Right lobe of liver (tissue), 6 donors: ENCODE measurements at regions not wholly inside any gene's neighbourhood (a gene's known extent, or its start where the extent isn't known, plus 50 kb on each side); places are given as distances from the start of the nearest gene placed in this dataset.

Experiments used
- ATAC-seq, 4 donors: fragments of 200-7000 bp; cut with Tn5 transposase; one replicate each; pipeline ENCODE4 v1.9.1; 2020; ENCODE audit warnings: mild to moderate bottlenecking in 4 of 4, moderate library complexity in 4 of 4
- DNase-seq, 3 donors: peaks; one replicate each; pipeline ENCODE4 v3.0.0-alpha.2; 2020
- H3K27ac ChIP-seq, 3 donors: fragments of 200-600 bp; one replicate each; pipeline ENCODE4 v1.8.0; 2022
- H3K27me3 ChIP-seq, 2 donors: fragments of 200-600 bp; one replicate each; pipeline ENCODE4 v1.8.0; 2022
- H3K36me3 ChIP-seq, 4 donors: fragments of 200-600 bp; sonication (generic) in 1 of 4; one replicate each; pipeline versions ENCODE4 v1.5.1 to v1.8.0; 2017 to 2022; ENCODE audit warnings: control low read depth in 1 of 4
- H3K4me1 ChIP-seq, 4 donors: fragments of 200-600 bp; sonication (generic) in 1 of 4; one replicate each; pipeline versions ENCODE4 v1.5.1 to v1.8.0; 2017 to 2022; ENCODE audit warnings: control low read depth in 1 of 4
- H3K4me3 ChIP-seq, 3 donors: fragments of 200-600 bp; one replicate each; pipeline ENCODE4 v1.8.0; 2022
- H3K9me3 ChIP-seq, 4 donors: fragments of 200-600 bp; sonication (generic) in 1 of 4; one replicate each; pipeline versions ENCODE4 v1.5.1 to v1.8.0; 2017 to 2022; ENCODE audit warnings: control low read depth in 1 of 4
- CTCF ChIP-seq, 4 donors: fragments of 200-600 bp in 3 of 4; fragments of 450-650 bp in 1 of 4; IDR thresholded peaks; one replicate each; pipeline versions ENCODE4 v1.5.1 to v1.8.0; 2016 to 2022; ENCODE audit warnings: antibody characterized with exemption in 4 of 4, mild to moderate bottlenecking in 2 of 4
- POLR2A ChIP-seq: fragments of 450-650 bp; IDR thresholded peaks from one replicate; pipeline ENCODE4 v1.6.1; 2017; ENCODE audit warnings: antibody characterized with exemption, mild to moderate bottlenecking
- WGBS: methylation state at CpG from one replicate; pipeline ENCODE4 v1.1.6; 2018; ENCODE audit warnings: low coverage, low lambda C conversion rate; ENCODE audit not compliant: insufficient coverage; ENCODE audit errors: missing lambda C conversion rate; 5-methylcytosine and 5-hydroxymethylcytosine counted together
- intact Hi-C, 2 donors: fragments of 100-400 bp; cut with DNase I; formaldehyde crosslinking; loops; one replicate each; pipeline versions ENCODE4 v1.11.2 to v1.14.1; 2022
- donor health status: DM: no; HTN: yes; CAD: no.
- donor health status: DM: no; HTN: no; CAD: no.
- donor health status: DM: no; HTN: no; CAD: no.
- donor health status: DM: no; HTN: yes; CAD: no.
- donor health status: DM: no; HTN: yes; CAD: no.

- Histone ChIP-seq H3K27me3 (no peaks in the 10 kb centered on the region), H3K4me3 (no peak overlapping the region), H3K9me3 (no peaks in the 10 kb centered on the region), H3K27ac (no peak overlapping the region), H3K36me3 (no peaks in the 10 kb centered on the region), H3K4me1 (no peaks in the 10 kb centered on the region)
- intact Hi-C loops, result loop anchor here in 1 of 2 donors (10.0 kb wide), 1 partner anchor 1264 kb away; no protein-coding TSS in a partner anchor
- DNase-seq (no peak), ATAC-seq (no peak)
- WGBS, result 48% methylated on average over 7 of the region's 9 CpGs
- TF ChIP-seq POLR2A (no peak), CTCF (IDR thresholded peaks at IDR 0.05) (no peak)
Measured at GRCh38 chr22:47621253-47621652, 858.8 kb downstream of the TBC1D22A start.

GRCh38 chr22:47620391-47620790 lies 857.9 kb downstream of the TBC1D22A start:
- Histone ChIP-seq H3K27ac (no peak overlapping the region), H3K4me3 (no peak overlapping the region), H3K4me1 (no peaks in the 10 kb centered on the region), H3K36me3 (no peaks in the 10 kb centered on the region), H3K27me3 (no peaks in the 10 kb centered on the region), H3K9me3 (no peaks in the 10 kb centered on the region)
- ATAC-seq, result no peak
- 82% methylated on average over 6 of the region's 11 CpGs for WGBS
- TF ChIP-seq POLR2A, result no peak
- no peak for TF ChIP-seq CTCF (IDR thresholded peaks at IDR 0.05)
- intact Hi-C loops, result loop anchor here in 1 of 2 donors (10.0 kb wide), 1 partner anchor 1264 kb away; no protein-coding TSS in a partner anchor
- no peak for DNase-seq

- Histone ChIP-seq H3K27ac (no peak overlapping the region), H3K4me3 (no peak overlapping the region), H3K9me3 (no peaks in the 10 kb centered on the region), H3K4me1 (no peaks in the 10 kb centered on the region), H3K36me3 (no peaks in the 10 kb centered on the region), H3K27me3 (no peaks in the 10 kb centered on the region)
- ATAC-seq, result peak in 1 of 4 donors; percentile 17
- 41% methylated on average over 2 of the region's 11 CpGs for WGBS
- TF ChIP-seq CTCF (IDR thresholded peaks at IDR 0.05) (no peak), POLR2A (no peak)
- intact Hi-C loops, result loop anchor here in 1 of 2 donors (10.0 kb wide), 1 partner anchor 1265 kb away; no protein-coding TSS in a partner anchor
- no peak for DNase-seq
Measured at GRCh38 chr22:47619631-47620030, 857.2 kb downstream of the TBC1D22A start.

- no peak overlapping the region for H3K27ac ChIP-seq
- H3K27me3 ChIP-seq, result no peaks in the 10 kb centered on the region
- no peaks in the 10 kb centered on the region for H3K36me3 ChIP-seq
- H3K4me1 ChIP-seq, result no peaks in the 10 kb centered on the region
- H3K4me3 ChIP-seq, result no peak overlapping the region
- DNase-seq (no peak), ATAC-seq (no peak)
- H3K9me3 ChIP-seq, result no peaks in the 10 kb centered on the region
- intact Hi-C loops, result no loop called here
- 30% methylated on average over 7 of the region's 23 CpGs for WGBS
- no peak for TF ChIP-seq POLR2A
- no peak for TF ChIP-seq CTCF (IDR thresholded peaks at IDR 0.05)
Measured at GRCh38 chr22:47618180-47619010, 855.9 kb downstream of the TBC1D22A start.
